Gastrocnemius medialis (tissue), 4 donors: ENCODE measurements at regions not wholly inside any gene's neighbourhood (a gene's known extent, or its start where the extent isn't known, plus 50 kb on each side); places are given as distances from the start of the nearest gene placed in this dataset.
A peak's percentile ranks its signal among the peaks of the same experiment; 100 is the strongest.

Experiments used
- ATAC-seq, 2 donors: fragments of 150-250 bp; one replicate each; pipeline ENCODE4 v1.9.1; 2016
- DNase-seq, 2 donors: peaks; one replicate each; pipeline ENCODE4 v3.0.0-alpha.2; 2019
- H3K27ac ChIP-seq, 4 donors: fragments of 200-600 bp; sonication (generic); 1 replicate in 1 of 4; 2 replicates in 3 of 4; pipeline ENCODE4 v1.5.1; 2016 to 2018; ENCODE audit warnings: mild to moderate bottlenecking in 2 of 4, moderate library complexity in 1 of 4
- H3K27me3 ChIP-seq, 3 donors: fragments of 200-600 bp; sonication (generic) in 2 of 3; 1 replicate in 1 of 3; 2 replicates in 2 of 3; pipeline versions ENCODE4 v1.5.1 to v1.6.0; 2016 to 2019; ENCODE audit warnings: mild to moderate bottlenecking in 1 of 3, moderate library complexity in 1 of 3
- H3K36me3 ChIP-seq, 2 donors: fragments of 200-600 bp; sonication (generic) in 1 of 2; one replicate each; pipeline ENCODE4 v1.5.1; 2017 to 2018
- H3K4me1 ChIP-seq, 2 donors: fragments of 200-600 bp; sonication (generic) in 1 of 2; one replicate each; pipeline ENCODE4 v1.5.1; 2016 to 2017; ENCODE audit warnings: mild to moderate bottlenecking in 2 of 2
- H3K4me3 ChIP-seq, 4 donors: fragments of 200-600 bp; sonication (generic) in 3 of 4; 1 replicate in 1 of 4; 2 replicates in 3 of 4; pipeline ENCODE4 v1.5.1; 2016 to 2019; ENCODE audit warnings: mild to moderate bottlenecking in 2 of 4
- H3K9me3 ChIP-seq, 3 donors: fragments of 200-600 bp; sonication (generic) in 2 of 3; 1 replicate in 1 of 3; 2 replicates in 2 of 3; pipeline ENCODE4 v1.5.1; 2016 to 2019
- CTCF ChIP-seq, 5 experiments: fragments of 450-650 bp in 3 of 5; fragments of 200-600 bp in 2 of 5; sonication (generic) in 2 of 5; IDR thresholded peaks in 4 of 5; conservative IDR thresholded peaks in 1 of 5; 1 replicate in 4 of 5; 2 replicates in 1 of 5; pipeline ENCODE4 v1.5.1; 2016 to 2019; ENCODE audit warnings: antibody characterized with exemption in 5 of 5, mild to moderate bottlenecking in 3 of 5, moderate library complexity in 3 of 5
- POLR2A ChIP-seq, 2 donors: fragments of 450-650 bp; IDR thresholded peaks; one replicate each; pipeline ENCODE4 v1.6.1; 2017; ENCODE audit warnings: antibody characterized with exemption in 2 of 2, mild to moderate bottlenecking in 2 of 2, moderate library complexity in 2 of 2
- in situ Hi-C, 4 donors: fragments of 200-750 bp; cut with MboI; loops; one replicate each; pipeline versions ENCODE4 v1.15.0 to v1.8.0; 2017; ENCODE audit warnings: low sequenced_read_pairs in 4 of 4
- intact Hi-C: fragments of 100-400 bp; cut with DNase I; formaldehyde crosslinking; loops from one replicate; pipeline ENCODE4 v1.15.1; 2023; ENCODE audit warnings: low total_unique reads

GRCh38 chr5:67660149-67660548 is 463.6 kb upstream of the CD180 start:
- no peak for TF ChIP-seq CTCF (IDR thresholded peaks at IDR 0.05 in 4 of 5, conservative IDR thresholded peaks at IDR 0.05 in 1 of 5)
- peak overlapping the region in 1 of 4 donors; percentile 41 for H3K27ac ChIP-seq
- DNase-seq (no peak), ATAC-seq (no peak)
- in situ Hi-C loops (no loop called here), intact Hi-C loops (no loop called here)
- H3K27me3 ChIP-seq, result no peaks in the 10 kb centered on the region
- no peak overlapping the region for H3K4me3 ChIP-seq
- no peaks in the 10 kb centered on the region for H3K36me3 ChIP-seq
- H3K4me1 ChIP-seq, result peaks cover 0 to 11% of the 10 kb centered on the region in 2 donors
- no peaks in the 10 kb centered on the region for H3K9me3 ChIP-seq

GRCh38 chr5:67659288-67659687 is 462.7 kb upstream of the CD180 start:
- Histone ChIP-seq H3K9me3 (no peaks in the 10 kb centered on the region), H3K27ac (peak overlapping the region in 3 of 4 donors; percentile 8 to 33 (median 24)), H3K27me3 (no peaks in the 10 kb centered on the region), H3K36me3 (no peaks in the 10 kb centered on the region), H3K4me3 (no peak overlapping the region), H3K4me1 (peaks cover 0 to 11% of the 10 kb centered on the region in 2 donors)
- DNase-seq (no peak), ATAC-seq (peak; percentile 96 to 99)
- in situ Hi-C loops (no loop called here), intact Hi-C loops (loop anchor here (2.0 kb wide), 1 partner anchor 18 kb away; no protein-coding TSS in a partner anchor)
- TF ChIP-seq POLR2A (IDR thresholded peaks at IDR 0.05) (peak in 1 of 2 donors; percentile 8), CTCF (IDR thresholded peaks at IDR 0.05 in 4 of 5, conservative IDR thresholded peaks at IDR 0.05 in 1 of 5) (no peak)

GRCh38 chr5:67657055-67657454 is 460.5 kb upstream of the CD180 start:
- no peaks in the 10 kb centered on the region for H3K36me3 ChIP-seq
- intact Hi-C loops (no loop called here), in situ Hi-C loops (no loop called here)
- no peak overlapping the region for H3K27ac ChIP-seq
- ATAC-seq (no peak), DNase-seq (no peak)
- H3K27me3 ChIP-seq, result no peaks in the 10 kb centered on the region
- no peak for TF ChIP-seq POLR2A (IDR thresholded peaks at IDR 0.05)
- no peak for TF ChIP-seq CTCF (IDR thresholded peaks at IDR 0.05 in 4 of 5, conservative IDR thresholded peaks at IDR 0.05 in 1 of 5)
- no peak overlapping the region for H3K4me3 ChIP-seq
- H3K4me1 ChIP-seq, result peaks cover 0 to 11% of the 10 kb centered on the region in 2 donors
- H3K9me3 ChIP-seq, result no peaks in the 10 kb centered on the region

- H3K27me3 ChIP-seq, result no peaks in the 10 kb centered on the region
- TF ChIP-seq CTCF (IDR thresholded peaks at IDR 0.05 in 4 of 5, conservative IDR thresholded peaks at IDR 0.05 in 1 of 5) (no peak), POLR2A (IDR thresholded peaks at IDR 0.05) (no peak)
- ATAC-seq (no peak), DNase-seq (no peak)
- H3K27ac ChIP-seq, result no peak overlapping the region
- in situ Hi-C loops (no loop called here), intact Hi-C loops (no loop called here)
- no peaks in the 10 kb centered on the region for H3K9me3 ChIP-seq
- no peaks in the 10 kb centered on the region for H3K36me3 ChIP-seq
- no peak overlapping the region for H3K4me3 ChIP-seq
- peaks cover 15 to 22% of the 10 kb centered on the region in 2 donors for H3K4me1 ChIP-seq
Observed at GRCh38 chr5:67652201-67652600, 455.6 kb upstream of the CD180 start.

- Histone ChIP-seq H3K36me3 (no peaks in the 10 kb centered on the region), H3K9me3 (no peaks in the 10 kb centered on the region), H3K27ac (no peak overlapping the region), H3K4me3 (no peak overlapping the region), H3K4me1 (peaks cover 15 to 24% of the 10 kb centered on the region in 2 donors), H3K27me3 (no peaks in the 10 kb centered on the region)
- in situ Hi-C loops (no loop called here), intact Hi-C loops (no loop called here)
- DNase-seq (no peak), ATAC-seq (no peak)
- TF ChIP-seq CTCF (IDR thresholded peaks at IDR 0.05 in 4 of 5, conservative IDR thresholded peaks at IDR 0.05 in 1 of 5) (no peak), POLR2A (IDR thresholded peaks at IDR 0.05) (no peak)
Observed at GRCh38 chr5:67651180-67651579, 454.6 kb upstream of the CD180 start.
